Globus pallidus (tissue), 1 donor: ENCODE measurements at regions not wholly inside any gene's neighbourhood (a gene's known extent, or its start where the extent isn't known, plus 50 kb on each side); places are given as distances from the start of the nearest gene placed in this dataset.

Experiments
- DNase-seq: peaks from one replicate; pipeline ENCODE4 v3.0.0-alpha.2; 2015; ENCODE audit warnings: low spot score

- DNase-seq = no peak
These were observed 279.8 kb upstream of the EEF2KMT start for GRCh38 chr16:5377280-5377898.

GRCh38 chr16:5374184-5374583 is 276.6 kb upstream of the EEF2KMT start:
- DNase-seq = no peak

- DNase-seq = no peak
These were observed 270.4 kb upstream of the EEF2KMT start for GRCh38 chr16:5367951-5368350.

GRCh38 chr16:5366126-5366525 is 268.5 kb upstream of the EEF2KMT start:
- DNase-seq = no peak

- no peak for DNase-seq
These were observed 266.6 kb upstream of the EEF2KMT start for GRCh38 chr16:5364186-5364585.

GRCh38 chr16:5361322-5361721 is 263.7 kb upstream of the EEF2KMT start:
- no peak for DNase-seq

GRCh38 chr16:5354645-5355044 is 257.1 kb upstream of the EEF2KMT start:
- DNase-seq = no peak

- no peak for DNase-seq
These were observed 252.3 kb upstream of the EEF2KMT start for GRCh38 chr16:5349670-5350517.

GRCh38 chr16:5349101-5349500 is 251.5 kb upstream of the EEF2KMT start:
- DNase-seq = no peak

- DNase-seq = no peak
These were observed 250.0 kb upstream of the EEF2KMT start for GRCh38 chr16:5347561-5347960.

- DNase-seq = no peak
These were observed 239.3 kb upstream of the EEF2KMT start for GRCh38 chr16:5336941-5337340.

GRCh38 chr16:5333991-5334390 is 236.4 kb upstream of the EEF2KMT start:
- no peak for DNase-seq

GRCh38 chr16:5333126-5333525 is 235.5 kb upstream of the EEF2KMT start:
- no peak for DNase-seq

- DNase-seq = no peak
These were observed 232.5 kb upstream of the EEF2KMT start for GRCh38 chr16:5330058-5330457.

GRCh38 chr16:5328546-5328945 is 231.0 kb upstream of the EEF2KMT start:
- DNase-seq = peak; percentile 2

GRCh38 chr16:5326395-5326794 is 228.8 kb upstream of the EEF2KMT start:
- no peak for DNase-seq

GRCh38 chr16:5325932-5326331 is 228.3 kb upstream of the EEF2KMT start:
- DNase-seq = no peak

GRCh38 chr16:5323284-5324141 is 225.9 kb upstream of the EEF2KMT start:
- no peak for DNase-seq

GRCh38 chr16:5321930-5322329 is 224.3 kb upstream of the EEF2KMT start:
- DNase-seq = no peak

GRCh38 chr16:5319799-5320198 is 222.2 kb upstream of the EEF2KMT start:
- DNase-seq = no peak

GRCh38 chr16:5315914-5316313 is 218.3 kb upstream of the EEF2KMT start:
- no peak for DNase-seq

GRCh38 chr16:5314377-5314776 is 216.8 kb upstream of the EEF2KMT start:
- no peak for DNase-seq
